Retinal pigment epithelial cell (primary cell): ENCODE measurements at regions not wholly inside any gene's neighbourhood (a gene's known extent, or its start where the extent isn't known, plus 50 kb on each side); places are given as distances from the start of the nearest gene placed in this dataset.

ENCODE experiments used
- DNase-seq: peaks from one replicate; pipeline ENCODE4 v3.0.0-alpha.2; 2010; ENCODE audit warnings: low read depth
- H3K4me3 ChIP-seq: 2 replicates; pipeline ENCODE4 v1.5.1; 2011; ENCODE audit warnings: mild to moderate bottlenecking, low read length, control low read depth, moderate library complexity
- TF ChIP-seq, protein P1 (sequence below): conservative IDR thresholded peaks from 2 replicates; pipeline ENCODE4 v1.5.1; 2011; ENCODE audit warnings: low read depth, low read length, control low read depth, inconsistent platforms

DNA sequence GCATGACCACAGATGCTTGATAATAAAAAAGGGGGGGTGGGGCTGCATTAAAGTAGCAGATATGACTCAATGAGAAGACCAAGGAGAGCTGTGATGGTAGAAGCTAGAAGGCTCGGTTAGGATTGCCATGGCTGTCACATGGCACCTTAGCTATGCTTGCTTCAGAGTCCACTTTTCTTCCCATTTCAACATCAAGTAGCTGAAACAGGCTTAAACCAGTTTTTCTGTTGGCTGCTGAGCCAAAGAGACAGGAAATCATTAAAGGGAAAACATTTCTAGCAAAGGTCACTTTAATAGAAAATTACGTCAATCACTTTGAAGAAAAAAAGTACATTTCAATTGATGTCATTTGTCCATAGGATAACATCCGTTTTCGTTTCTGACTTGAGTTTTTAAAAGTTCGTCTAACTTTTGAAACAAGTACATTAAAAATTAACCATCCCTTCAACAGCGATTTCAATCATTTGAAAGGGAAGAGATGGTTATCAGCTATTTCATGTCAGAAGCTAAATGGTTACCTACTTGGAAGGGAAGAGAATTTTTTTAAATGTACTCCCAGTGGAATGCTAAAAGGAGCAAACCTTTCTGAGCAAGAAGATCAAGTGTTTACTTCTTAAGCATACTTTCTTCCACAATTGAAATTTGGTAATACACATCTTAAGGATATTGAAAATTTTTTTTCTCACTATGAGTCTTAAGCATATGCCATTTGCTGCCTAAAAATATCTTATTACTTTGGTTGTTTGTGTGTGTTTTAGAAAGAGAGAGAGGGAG lies 488.1 kb upstream of the PRMT6 start:
- TF ChIP-seq, protein P1, sequence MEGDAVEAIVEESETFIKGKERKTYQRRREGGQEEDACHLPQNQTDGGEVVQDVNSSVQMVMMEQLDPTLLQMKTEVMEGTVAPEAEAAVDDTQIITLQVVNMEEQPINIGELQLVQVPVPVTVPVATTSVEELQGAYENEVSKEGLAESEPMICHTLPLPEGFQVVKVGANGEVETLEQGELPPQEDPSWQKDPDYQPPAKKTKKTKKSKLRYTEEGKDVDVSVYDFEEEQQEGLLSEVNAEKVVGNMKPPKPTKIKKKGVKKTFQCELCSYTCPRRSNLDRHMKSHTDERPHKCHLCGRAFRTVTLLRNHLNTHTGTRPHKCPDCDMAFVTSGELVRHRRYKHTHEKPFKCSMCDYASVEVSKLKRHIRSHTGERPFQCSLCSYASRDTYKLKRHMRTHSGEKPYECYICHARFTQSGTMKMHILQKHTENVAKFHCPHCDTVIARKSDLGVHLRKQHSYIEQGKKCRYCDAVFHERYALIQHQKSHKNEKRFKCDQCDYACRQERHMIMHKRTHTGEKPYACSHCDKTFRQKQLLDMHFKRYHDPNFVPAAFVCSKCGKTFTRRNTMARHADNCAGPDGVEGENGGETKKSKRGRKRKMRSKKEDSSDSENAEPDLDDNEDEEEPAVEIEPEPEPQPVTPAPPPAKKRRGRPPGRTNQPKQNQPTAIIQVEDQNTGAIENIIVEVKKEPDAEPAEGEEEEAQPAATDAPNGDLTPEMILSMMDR: no peak
- no peak overlapping the region for H3K4me3 ChIP-seq
- DNase-seq: peak; percentile 22

DNA sequence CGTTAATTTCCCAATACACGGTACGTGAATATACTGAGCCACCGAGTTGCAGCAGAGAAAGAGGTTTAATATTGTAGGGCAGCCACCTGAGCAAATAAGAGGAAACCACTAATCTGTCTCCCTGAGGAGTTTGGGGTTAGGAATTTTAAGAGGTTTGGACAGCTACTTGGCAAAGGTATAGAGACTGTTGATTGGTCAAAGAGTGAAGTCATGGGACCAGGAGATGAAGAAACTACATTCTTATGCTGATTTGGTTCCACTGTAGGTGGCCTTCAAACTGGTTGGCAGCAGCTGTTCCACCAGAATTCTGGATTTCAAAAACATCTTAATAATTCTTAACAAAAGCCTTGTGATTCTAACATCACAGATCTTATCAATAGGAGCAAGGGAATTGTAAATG lies 485.4 kb upstream of the PRMT6 start:
- DNase-seq: peak; percentile 81
- TF ChIP-seq, protein P1: no peak
- H3K4me3 ChIP-seq: no peak overlapping the region

DNA sequence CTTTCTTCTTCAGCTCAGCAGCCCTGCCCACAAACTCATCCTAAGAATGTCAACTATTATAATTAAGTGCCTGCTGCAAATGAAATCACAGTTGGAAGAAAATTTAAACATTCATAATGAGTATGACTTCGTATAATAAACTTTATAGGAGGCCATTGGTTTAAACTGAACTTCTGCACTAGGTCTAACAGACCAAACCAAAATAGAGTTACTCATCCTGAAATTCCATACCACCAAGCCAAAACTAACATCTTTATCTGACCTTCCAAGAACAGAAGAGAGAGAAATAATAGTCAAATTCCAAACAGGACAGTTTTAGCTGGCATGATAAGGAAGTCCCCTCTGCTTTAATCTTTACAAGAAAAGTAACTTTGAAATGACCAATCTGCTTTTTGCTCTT lies 472.4 kb upstream of the PRMT6 start:
- TF ChIP-seq, protein P1: no peak
- no peak overlapping the region for H3K4me3 ChIP-seq
- no peak for DNase-seq

DNA sequence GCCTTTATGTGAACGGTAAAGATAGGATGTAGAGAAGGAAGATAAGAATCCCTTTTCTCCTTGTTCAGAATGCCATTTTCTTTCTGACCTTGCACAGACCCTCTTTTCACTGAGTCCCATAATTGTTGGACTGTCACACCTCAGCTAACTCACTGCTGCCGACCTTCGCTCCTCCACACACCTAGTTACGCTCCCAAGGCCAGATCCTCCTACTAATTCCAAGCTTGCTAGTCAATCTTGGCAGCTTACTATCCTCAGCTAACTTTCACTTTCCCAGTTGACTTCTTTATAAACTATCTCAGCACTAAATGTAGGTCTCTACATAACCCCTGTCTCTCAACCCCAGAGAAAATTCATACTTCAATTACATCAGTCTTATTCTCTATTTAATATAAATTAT lies 471.8 kb upstream of the PRMT6 start:
- no peak overlapping the region for H3K4me3 ChIP-seq
- no peak for DNase-seq
- TF ChIP-seq, protein P1: no peak

DNA sequence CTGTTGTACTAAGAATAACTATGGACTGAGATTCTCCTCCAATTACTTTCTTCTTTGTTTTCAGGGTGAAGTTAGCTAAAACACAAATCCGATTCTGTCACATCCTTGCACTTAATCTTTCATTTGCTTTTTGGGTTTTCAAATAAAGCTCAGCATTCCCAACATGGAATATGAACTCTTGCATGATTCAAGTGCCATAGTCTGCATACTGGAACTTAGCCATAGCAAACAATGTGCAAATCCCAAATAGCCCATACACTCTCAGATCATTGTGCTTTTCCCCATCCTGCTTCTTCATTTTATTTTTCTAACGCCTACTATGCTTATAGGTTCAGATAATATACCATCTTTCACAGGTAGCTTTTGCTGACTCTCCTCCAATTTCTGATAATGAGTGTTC lies 455.8 kb upstream of the PRMT6 start:
- H3K4me3 ChIP-seq: no peak overlapping the region
- no peak for DNase-seq
- TF ChIP-seq, protein P1: no peak

DNA sequence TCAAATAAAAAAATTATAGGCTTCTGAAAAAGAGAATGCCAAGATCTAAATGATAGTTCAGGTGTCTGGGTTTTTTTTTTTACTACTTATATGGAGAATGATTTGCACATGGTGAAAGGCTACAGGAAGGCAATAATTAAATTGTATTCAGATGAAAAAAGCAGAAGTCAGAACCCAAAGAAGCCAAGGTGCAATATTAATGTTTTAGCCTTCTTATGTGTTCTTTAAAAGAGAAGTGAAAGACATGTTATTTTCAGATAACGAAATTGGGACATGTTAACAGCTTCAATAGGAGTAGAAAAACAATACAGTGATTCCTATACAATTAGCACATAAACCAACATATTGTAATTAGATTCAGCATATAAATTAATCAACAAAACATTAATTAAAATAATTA lies 452.9 kb upstream of the PRMT6 start:
- TF ChIP-seq, protein P1: no peak
- no peak overlapping the region for H3K4me3 ChIP-seq
- no peak for DNase-seq

DNA sequence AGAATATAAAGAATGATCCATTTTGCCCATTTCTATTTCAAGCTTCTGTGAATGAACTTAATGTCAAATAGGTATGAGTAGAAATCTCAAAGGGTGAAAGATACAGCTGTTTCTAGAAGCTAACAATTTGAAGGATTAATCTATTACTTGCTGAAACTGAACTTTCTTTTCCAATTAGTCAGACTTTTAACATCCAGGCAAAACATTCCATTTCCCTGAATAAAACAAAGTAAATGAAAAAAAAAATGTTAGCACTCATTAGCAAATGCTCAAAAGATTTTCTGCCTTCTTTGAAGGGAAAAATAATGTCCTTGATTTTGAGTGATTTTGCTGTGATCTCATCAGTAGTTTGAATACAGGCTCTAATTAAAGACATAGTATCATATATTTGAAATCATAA lies 447.6 kb upstream of the PRMT6 start:
- TF ChIP-seq, protein P1: no peak
- DNase-seq: peak; percentile 43

More for the DNA sequence above, 447.6 kb upstream of the PRMT6 start:
- H3K4me3 ChIP-seq: no peak overlapping the region
